Fibroblast of mammary gland (primary cell): ENCODE measurements at regions not wholly inside any gene's neighbourhood (a gene's known extent, or its start where the extent isn't known, plus 50 kb on each side); places are given as distances from the start of the nearest gene placed in this dataset.
"Not testable (repeated sequence)": the region's sequence is repeated elsewhere in the genome, so short reads cannot be mapped to it uniquely, and the experiment has no call there.

Experiments used
- DNase-seq: peaks from one replicate; pipeline ENCODE4 v3.0.0-alpha.2; 2010; ENCODE audit warnings: low read depth
- H3K4me3 ChIP-seq: 2 replicates; pipeline ENCODE4 v1.5.1; 2011; ENCODE audit warnings: low read depth, mild to moderate bottlenecking, low read length, moderate library complexity; ENCODE audit not compliant: control insufficient read depth
- TF ChIP-seq, protein P1 (sequence below): conservative IDR thresholded peaks from 2 replicates; pipeline ENCODE4 v1.5.1; 2011; ENCODE audit warnings: low read depth, low read length, inconsistent platforms; ENCODE audit not compliant: control insufficient read depth, insufficient read depth

- TF ChIP-seq, protein P1, sequence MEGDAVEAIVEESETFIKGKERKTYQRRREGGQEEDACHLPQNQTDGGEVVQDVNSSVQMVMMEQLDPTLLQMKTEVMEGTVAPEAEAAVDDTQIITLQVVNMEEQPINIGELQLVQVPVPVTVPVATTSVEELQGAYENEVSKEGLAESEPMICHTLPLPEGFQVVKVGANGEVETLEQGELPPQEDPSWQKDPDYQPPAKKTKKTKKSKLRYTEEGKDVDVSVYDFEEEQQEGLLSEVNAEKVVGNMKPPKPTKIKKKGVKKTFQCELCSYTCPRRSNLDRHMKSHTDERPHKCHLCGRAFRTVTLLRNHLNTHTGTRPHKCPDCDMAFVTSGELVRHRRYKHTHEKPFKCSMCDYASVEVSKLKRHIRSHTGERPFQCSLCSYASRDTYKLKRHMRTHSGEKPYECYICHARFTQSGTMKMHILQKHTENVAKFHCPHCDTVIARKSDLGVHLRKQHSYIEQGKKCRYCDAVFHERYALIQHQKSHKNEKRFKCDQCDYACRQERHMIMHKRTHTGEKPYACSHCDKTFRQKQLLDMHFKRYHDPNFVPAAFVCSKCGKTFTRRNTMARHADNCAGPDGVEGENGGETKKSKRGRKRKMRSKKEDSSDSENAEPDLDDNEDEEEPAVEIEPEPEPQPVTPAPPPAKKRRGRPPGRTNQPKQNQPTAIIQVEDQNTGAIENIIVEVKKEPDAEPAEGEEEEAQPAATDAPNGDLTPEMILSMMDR, result no peak
- H3K4me3 ChIP-seq, result no peak overlapping the region
- no peak for DNase-seq
These were observed 103.3 kb upstream of the GALNT15 start for GRCh38 chr3:16071206-16071605.

GRCh38 chr3:16072420-16073110 lies 101.9 kb upstream of the GALNT15 start:
- no peak overlapping the region for H3K4me3 ChIP-seq
- TF ChIP-seq, protein P1, result no peak
- peak; percentile 68 for DNase-seq

- TF ChIP-seq, protein P1, result no peak
- no peak overlapping the region for H3K4me3 ChIP-seq
- DNase-seq, result no peak
These were observed 101.3 kb upstream of the GALNT15 start for GRCh38 chr3:16073203-16073602.

GRCh38 chr3:16073990-16074671 lies 100.3 kb upstream of the GALNT15 start:
- peak; percentile 67 for DNase-seq
- not testable (repeated sequence) for H3K4me3 ChIP-seq

- TF ChIP-seq, protein P1, result no peak
- DNase-seq, result no peak
- no peak overlapping the region for H3K4me3 ChIP-seq
These were observed 98.8 kb upstream of the GALNT15 start for GRCh38 chr3:16075647-16076046.

DNA sequence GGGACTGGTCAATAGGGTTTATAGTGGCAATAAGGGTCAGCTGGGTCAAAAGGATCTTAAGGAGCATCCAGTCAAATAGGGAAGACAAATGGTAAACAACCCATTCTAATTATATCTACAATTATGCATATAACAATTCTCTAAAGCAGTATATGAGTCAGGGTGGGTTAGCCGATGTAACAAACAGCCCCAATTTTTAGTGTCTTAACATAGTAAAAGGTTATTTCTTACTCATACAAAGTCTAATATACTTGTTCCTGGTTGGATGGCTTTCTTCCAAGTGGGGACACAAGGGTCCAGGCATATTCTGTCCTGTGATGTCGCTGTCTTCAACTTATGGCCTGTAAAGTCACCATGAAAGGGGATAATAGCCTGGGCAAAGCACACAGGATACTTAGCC lies 97.9 kb upstream of the GALNT15 start:
- no peak for DNase-seq
- H3K4me3 ChIP-seq, result no peak overlapping the region
- TF ChIP-seq, protein P1, result no peak

DNA sequence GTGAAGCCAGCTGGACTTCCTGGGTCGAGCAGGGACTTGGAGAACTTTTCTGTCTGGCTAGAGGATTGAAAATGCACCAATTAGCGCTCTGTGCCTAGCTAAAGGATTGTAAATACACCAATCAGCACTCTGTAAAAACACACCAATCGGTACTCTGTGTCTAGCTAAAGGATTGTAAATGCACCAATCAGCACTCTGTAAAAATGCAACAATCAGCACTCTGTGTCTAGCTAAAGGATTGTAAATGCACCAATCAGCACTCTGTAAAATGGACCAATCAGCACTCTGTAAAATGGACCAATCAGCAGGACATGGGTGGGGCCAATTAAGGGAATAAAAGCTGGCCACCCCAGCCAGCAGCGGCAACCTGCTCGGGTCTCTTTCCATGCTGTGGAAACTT lies 97.3 kb upstream of the GALNT15 start:
- DNase-seq, H3K4me3 ChIP-seq: not testable (repeated sequence)

DNA sequence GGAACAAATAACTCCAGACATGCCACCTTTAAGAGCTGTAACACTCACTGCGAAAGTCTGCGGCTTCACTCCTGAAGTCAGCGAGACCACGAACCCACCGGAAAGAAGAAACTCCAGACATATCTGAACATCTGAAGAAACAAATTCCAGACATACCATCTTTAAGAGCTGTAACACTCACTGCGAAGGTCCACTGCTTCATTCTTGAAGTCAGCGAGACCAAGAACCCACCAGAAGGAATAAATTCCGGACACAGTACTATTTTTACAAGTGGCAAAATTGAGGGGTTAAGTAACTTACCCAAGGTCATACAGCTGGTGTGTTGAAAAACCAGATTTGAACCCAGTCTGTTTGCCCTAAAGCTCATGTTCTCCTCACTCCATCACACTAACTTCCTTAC lies 96.8 kb upstream of the GALNT15 start:
- not testable (repeated sequence) for DNase-seq, H3K4me3 ChIP-seq
